GM23338 (cell line): ENCODE measurements at regions not wholly inside any gene's neighbourhood (a gene's known extent, or its start where the extent isn't known, plus 50 kb on each side); places are given as distances from the start of the nearest gene placed in this dataset.
"Not testable (repeated sequence)": the region's sequence is repeated elsewhere in the genome, so short reads cannot be mapped to it uniquely, and the experiment has no call there.

Experiments
- ATAC-seq: fragments of 200-7000 bp; cut with Tn5 transposase; 3 replicates; pipeline ENCODE4 v1.9.1; 2020
- DNase-seq: peaks from one replicate; pipeline ENCODE4 v3.0.0-alpha.2; 2015; ENCODE audit warnings: low spot score
- H2AFZ ChIP-seq: fragments of 200-600 bp; sonication (generic); 2 replicates; pipeline ENCODE4 v1.8.0; 2016; ENCODE audit warnings: antibody characterized with exemption, mild to moderate bottlenecking, moderate library complexity
- H3F3A ChIP-seq: fragments of 200-600 bp; sonication (generic); replicated peaks from 2 replicates; pipeline ENCODE4 v1.8.0; 2017; ENCODE audit warnings: antibody characterized with exemption, mixed run types, low read depth
- H3K27ac ChIP-seq: fragments of 200-600 bp; sonication (generic); 2 replicates; pipeline ENCODE4 v1.6.1; 2016; ENCODE audit warnings: low read depth
- H3K27me3 ChIP-seq: fragments of 200-600 bp; sonication (generic); 2 replicates; pipeline ENCODE4 v1.8.0; 2016; ENCODE audit warnings: mild to moderate bottlenecking, mixed run types, moderate library complexity; ENCODE audit not compliant: insufficient read depth
- H3K36me3 ChIP-seq: fragments of 200-600 bp; sonication (generic); 2 replicates; pipeline ENCODE4 v1.8.0; 2016; ENCODE audit warnings: mild to moderate bottlenecking; ENCODE audit not compliant: insufficient read depth
- H3K4me1 ChIP-seq: fragments of 200-600 bp; sonication (generic); 2 replicates; pipeline ENCODE4 v1.8.0; 2016; ENCODE audit warnings: mild to moderate bottlenecking, moderate library complexity; ENCODE audit not compliant: insufficient read depth
- H3K4me2 ChIP-seq: fragments of 200-600 bp; sonication (generic); 2 replicates; pipeline ENCODE4 v1.7.1; 2017; ENCODE audit warnings: mixed run types
- H3K4me3 ChIP-seq: fragments of 200-600 bp; sonication (generic); 2 replicates; pipeline ENCODE4 v1.6.1; 2016; ENCODE audit warnings: mixed run types
- H3K79me2 ChIP-seq: fragments of 200-600 bp; sonication (generic); replicated peaks from 2 replicates; pipeline ENCODE4 v1.8.0; 2017; ENCODE audit warnings: mild to moderate bottlenecking; ENCODE audit not compliant: insufficient read depth
- H3K9me2 ChIP-seq: fragments of 200-600 bp; sonication (generic); 2 replicates; pipeline ENCODE4 v1.8.0; 2017; ENCODE audit not compliant: insufficient read depth
- H4K20me1 ChIP-seq: fragments of 200-600 bp; sonication (generic); replicated peaks from 2 replicates; pipeline ENCODE4 v1.8.0; 2017; ENCODE audit warnings: mild to moderate bottlenecking; ENCODE audit not compliant: insufficient read depth
- H3K27ac Mint-ChIP-seq: 2 replicates; pipeline ENCODE4 v1.8.0; 2020; ENCODE audit warnings: inconsistent platforms, mild to moderate bottlenecking, moderate library complexity, mixed read lengths
- H3K27me3 Mint-ChIP-seq: 3 replicates; pipeline ENCODE4 v1.8.0; 2022; ENCODE audit warnings: low read depth, mild to moderate bottlenecking, moderate library complexity, mixed read lengths, inconsistent platforms; ENCODE audit not compliant: insufficient read depth, poor library complexity
- H3K36me3 Mint-ChIP-seq: 3 replicates; pipeline ENCODE4 v1.8.0; 2021; ENCODE audit warnings: low read depth, mild to moderate bottlenecking, inconsistent platforms, moderate library complexity, mixed read lengths
- H3K4me1 Mint-ChIP-seq: 3 replicates; pipeline ENCODE4 v1.8.0; 2020; ENCODE audit warnings: mild to moderate bottlenecking, inconsistent platforms, mixed read lengths
- H3K4me3 Mint-ChIP-seq: 3 replicates; pipeline ENCODE4 v1.8.0; 2021; ENCODE audit warnings: moderate library complexity, mild to moderate bottlenecking, inconsistent platforms, mixed read lengths
- H3K9me3 Mint-ChIP-seq: 3 replicates; pipeline ENCODE4 v1.8.0; 2020; ENCODE audit warnings: moderate library complexity, mild to moderate bottlenecking, inconsistent platforms, mixed read lengths
- CTCF ChIP-seq, 2 experiments: fragments of 200-600 bp in 1 of 2; sonication (generic) in 1 of 2; conservative IDR thresholded peaks; 2 replicates each; pipeline versions ENCODE4 v1.5.1 to v1.6.1; 2016 to 2017; ENCODE audit warnings: antibody characterized with exemption in 2 of 2, low read depth in 2 of 2, mild to moderate bottlenecking in 2 of 2, moderate library complexity in 1 of 2
- EZH2 ChIP-seq: fragments of 200-600 bp; sonication (generic); IDR thresholded peaks from one replicate; pipeline ENCODE4 v1.8.0; 2017; ENCODE audit warnings: antibody characterized with exemption, mild to moderate bottlenecking, low read depth; ENCODE audit not compliant: unreplicated experiment
- JUNB ChIP-seq: IDR thresholded peaks from one replicate; pipeline ENCODE4 v1.6.1; 2016; ENCODE audit warnings: antibody characterized with exemption; ENCODE audit not compliant: unreplicated experiment
- NANOG ChIP-seq: IDR thresholded peaks from 2 replicates; pipeline ENCODE4 v1.6.1; 2016; ENCODE audit warnings: antibody characterized with exemption, borderline replicate concordance
- TF ChIP-seq, protein P1 (sequence below): fragments of 250-450 bp; sonication (Bioruptor Pico); IDR thresholded peaks from 2 replicates; pipeline ENCODE4 v1.5.0; 2020; ENCODE audit warnings: mild to moderate bottlenecking, moderate library complexity
- TF ChIP-seq, protein P2 (sequence below): IDR thresholded peaks from one replicate; pipeline ENCODE4 v1.6.1; 2018; ENCODE audit warnings: antibody characterized with exemption; ENCODE audit not compliant: unreplicated experiment

DNA sequence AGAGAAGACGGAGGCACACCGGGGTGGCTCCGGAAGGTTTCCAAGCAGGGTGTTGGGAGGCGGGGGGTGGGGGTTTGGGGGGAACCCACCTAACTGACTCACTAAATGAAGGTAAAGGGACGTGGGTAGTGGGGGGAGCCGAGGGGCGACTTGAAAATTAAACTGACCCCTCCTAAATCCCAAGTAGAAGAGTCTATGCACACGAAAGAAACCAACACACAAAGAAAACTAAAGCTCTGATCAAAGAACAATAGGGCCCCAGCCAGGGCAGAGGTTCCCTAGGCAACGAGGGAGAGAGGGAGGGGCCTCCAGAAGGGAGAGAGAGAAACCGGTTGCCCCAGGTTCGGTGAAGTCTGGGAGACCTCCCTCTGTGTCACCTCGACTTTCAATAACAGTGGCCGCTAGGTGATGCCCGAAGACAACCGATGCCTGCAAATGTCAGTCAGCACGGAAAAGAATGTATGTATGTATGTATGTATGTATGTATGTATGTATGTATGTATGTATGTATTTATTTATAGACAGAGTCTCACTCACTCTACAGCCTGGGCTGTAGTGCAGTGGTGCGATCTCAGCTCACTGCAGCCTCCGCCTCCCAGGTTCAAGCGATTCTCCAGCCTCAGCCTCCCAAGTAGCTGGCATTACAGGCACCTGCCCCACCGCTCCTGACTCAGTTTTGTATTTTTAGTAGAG, 106.7 kb upstream of the ANKRD30BL start:
- H3K9me3 Mint-ChIP-seq, H4K20me1 ChIP-seq, H3K36me3 ChIP-seq, H3K79me2 ChIP-seq, H3K27me3 ChIP-seq, H3F3A ChIP-seq, H2AFZ ChIP-seq, ATAC-seq, H3K27ac Mint-ChIP-seq, H3K27ac ChIP-seq, H3K4me1 Mint-ChIP-seq, H3K36me3 Mint-ChIP-seq, H3K9me2 ChIP-seq, H3K4me3 Mint-ChIP-seq, H3K27me3 Mint-ChIP-seq: not testable (repeated sequence)
- DNase-seq, result peak; percentile 97
- H3K4me3 ChIP-seq, result peak overlapping the region; percentile 41; the same call in 1 of the 2 replicates
- H3K4me1 ChIP-seq, result peaks cover 25% of the 10 kb centered on the region
- H3K4me2 ChIP-seq, result peak overlapping the region; percentile 70; the same call in 1 of the 2 replicates
- TF ChIP-seq CTCF (conservative IDR thresholded peaks at IDR 0.05; ENCODE audit: low read depth in 2 of 2), result peak; percentile 72 to 79

GRCh38 chr2:132268977-132269523, 107.3 kb upstream of the ANKRD30BL start:
- Histone ChIP-seq H3K4me2 (0 out of 2 replicates have a peak overlapping the region, but pooled peaks have one; percentile 8), H3K36me3 (no peaks in the 10 kb centered on the region), H3K4me1 (peaks cover 25% of the 10 kb centered on the region), H3K79me2 (no peaks in the 10 kb centered on the region), H3K4me3 (no peak overlapping the region), H3K27me3 (no peaks in the 10 kb centered on the region), H3K9me2 (no peaks in the 10 kb centered on the region), H3K27ac (no peak overlapping the region), H3F3A (no peaks in the 10 kb centered on the region), H2AFZ (peak overlapping the region; percentile 80; the same call in 1 of the 2 replicates), H4K20me1 (no peaks in the 10 kb centered on the region)
- H3K4me3 Mint-ChIP-seq, result no peak overlapping the region
- no peaks in the 10 kb centered on the region for H3K9me3 Mint-ChIP-seq
- TF ChIP-seq JUNB, result no peak
- TF ChIP-seq EZH2, result no peak
- TF ChIP-seq, protein P1, sequence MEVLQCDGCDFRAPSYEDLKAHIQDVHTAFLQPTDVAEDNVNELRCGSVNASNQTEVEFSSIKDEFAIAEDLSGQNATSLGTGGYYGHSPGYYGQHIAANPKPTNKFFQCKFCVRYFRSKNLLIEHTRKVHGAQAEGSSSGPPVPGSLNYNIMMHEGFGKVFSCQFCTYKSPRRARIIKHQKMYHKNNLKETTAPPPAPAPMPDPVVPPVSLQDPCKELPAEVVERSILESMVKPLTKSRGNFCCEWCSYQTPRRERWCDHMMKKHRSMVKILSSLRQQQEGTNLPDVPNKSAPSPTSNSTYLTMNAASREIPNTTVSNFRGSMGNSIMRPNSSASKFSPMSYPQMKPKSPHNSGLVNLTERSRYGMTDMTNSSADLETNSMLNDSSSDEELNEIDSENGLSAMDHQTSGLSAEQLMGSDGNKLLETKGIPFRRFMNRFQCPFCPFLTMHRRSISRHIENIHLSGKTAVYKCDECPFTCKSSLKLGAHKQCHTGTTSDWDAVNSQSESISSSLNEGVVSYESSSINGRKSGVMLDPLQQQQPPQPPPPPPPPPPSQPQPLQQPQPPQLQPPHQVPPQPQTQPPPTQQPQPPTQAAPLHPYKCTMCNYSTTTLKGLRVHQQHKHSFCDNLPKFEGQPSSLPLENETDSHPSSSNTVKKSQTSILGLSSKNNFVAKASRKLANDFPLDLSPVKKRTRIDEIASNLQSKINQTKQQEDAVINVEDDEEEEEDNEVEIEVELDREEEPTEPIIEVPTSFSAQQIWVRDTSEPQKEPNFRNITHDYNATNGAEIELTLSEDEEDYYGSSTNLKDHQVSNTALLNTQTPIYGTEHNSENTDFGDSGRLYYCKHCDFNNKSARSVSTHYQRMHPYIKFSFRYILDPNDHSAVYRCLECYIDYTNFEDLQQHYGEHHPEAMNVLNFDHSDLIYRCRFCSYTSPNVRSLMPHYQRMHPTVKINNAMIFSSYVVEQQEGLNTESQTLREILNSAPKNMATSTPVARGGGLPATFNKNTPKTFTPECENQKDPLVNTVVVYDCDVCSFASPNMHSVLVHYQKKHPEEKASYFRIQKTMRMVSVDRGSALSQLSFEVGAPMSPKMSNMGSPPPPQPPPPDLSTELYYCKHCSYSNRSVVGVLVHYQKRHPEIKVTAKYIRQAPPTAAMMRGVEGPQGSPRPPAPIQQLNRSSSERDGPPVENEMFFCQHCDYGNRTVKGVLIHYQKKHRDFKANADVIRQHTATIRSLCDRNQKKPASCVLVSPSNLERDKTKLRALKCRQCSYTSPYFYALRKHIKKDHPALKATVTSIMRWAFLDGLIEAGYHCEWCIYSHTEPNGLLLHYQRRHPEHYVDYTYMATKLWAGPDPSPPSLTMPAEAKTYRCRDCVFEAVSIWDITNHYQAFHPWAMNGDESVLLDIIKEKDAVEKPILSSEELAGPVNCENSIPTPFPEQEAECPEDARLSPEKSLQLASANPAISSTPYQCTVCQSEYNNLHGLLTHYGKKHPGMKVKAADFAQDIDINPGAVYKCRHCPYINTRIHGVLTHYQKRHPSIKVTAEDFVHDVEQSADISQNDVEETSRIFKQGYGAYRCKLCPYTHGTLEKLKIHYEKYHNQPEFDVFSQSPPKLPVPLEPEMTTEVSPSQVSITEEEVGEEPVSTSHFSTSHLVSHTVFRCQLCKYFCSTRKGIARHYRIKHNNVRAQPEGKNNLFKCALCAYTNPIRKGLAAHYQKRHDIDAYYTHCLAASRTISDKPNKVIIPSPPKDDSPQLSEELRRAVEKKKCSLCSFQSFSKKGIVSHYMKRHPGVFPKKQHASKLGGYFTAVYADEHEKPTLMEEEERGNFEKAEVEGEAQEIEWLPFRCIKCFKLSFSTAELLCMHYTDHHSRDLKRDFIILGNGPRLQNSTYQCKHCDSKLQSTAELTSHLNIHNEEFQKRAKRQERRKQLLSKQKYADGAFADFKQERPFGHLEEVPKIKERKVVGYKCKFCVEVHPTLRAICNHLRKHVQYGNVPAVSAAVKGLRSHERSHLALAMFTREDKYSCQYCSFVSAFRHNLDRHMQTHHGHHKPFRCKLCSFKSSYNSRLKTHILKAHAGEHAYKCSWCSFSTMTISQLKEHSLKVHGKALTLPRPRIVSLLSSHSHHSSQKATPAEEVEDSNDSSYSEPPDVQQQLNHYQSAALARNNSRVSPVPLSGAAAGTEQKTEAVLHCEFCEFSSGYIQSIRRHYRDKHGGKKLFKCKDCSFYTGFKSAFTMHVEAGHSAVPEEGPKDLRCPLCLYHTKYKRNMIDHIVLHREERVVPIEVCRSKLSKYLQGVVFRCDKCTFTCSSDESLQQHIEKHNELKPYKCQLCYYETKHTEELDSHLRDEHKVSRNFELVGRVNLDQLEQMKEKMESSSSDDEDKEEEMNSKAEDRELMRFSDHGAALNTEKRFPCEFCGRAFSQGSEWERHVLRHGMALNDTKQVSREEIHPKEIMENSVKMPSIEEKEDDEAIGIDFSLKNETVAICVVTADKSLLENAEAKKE (CRISPR knock-in tag), result no peak
- TF ChIP-seq NANOG, result no peak
- TF ChIP-seq, protein P2, sequence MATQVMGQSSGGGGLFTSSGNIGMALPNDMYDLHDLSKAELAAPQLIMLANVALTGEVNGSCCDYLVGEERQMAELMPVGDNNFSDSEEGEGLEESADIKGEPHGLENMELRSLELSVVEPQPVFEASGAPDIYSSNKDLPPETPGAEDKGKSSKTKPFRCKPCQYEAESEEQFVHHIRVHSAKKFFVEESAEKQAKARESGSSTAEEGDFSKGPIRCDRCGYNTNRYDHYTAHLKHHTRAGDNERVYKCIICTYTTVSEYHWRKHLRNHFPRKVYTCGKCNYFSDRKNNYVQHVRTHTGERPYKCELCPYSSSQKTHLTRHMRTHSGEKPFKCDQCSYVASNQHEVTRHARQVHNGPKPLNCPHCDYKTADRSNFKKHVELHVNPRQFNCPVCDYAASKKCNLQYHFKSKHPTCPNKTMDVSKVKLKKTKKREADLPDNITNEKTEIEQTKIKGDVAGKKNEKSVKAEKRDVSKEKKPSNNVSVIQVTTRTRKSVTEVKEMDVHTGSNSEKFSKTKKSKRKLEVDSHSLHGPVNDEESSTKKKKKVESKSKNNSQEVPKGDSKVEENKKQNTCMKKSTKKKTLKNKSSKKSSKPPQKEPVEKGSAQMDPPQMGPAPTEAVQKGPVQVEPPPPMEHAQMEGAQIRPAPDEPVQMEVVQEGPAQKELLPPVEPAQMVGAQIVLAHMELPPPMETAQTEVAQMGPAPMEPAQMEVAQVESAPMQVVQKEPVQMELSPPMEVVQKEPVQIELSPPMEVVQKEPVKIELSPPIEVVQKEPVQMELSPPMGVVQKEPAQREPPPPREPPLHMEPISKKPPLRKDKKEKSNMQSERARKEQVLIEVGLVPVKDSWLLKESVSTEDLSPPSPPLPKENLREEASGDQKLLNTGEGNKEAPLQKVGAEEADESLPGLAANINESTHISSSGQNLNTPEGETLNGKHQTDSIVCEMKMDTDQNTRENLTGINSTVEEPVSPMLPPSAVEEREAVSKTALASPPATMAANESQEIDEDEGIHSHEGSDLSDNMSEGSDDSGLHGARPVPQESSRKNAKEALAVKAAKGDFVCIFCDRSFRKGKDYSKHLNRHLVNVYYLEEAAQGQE, result no peak
- ATAC-seq (no peak), DNase-seq (no peak)
- H3K27me3 Mint-ChIP-seq, result no peaks in the 10 kb centered on the region
- H3K27ac Mint-ChIP-seq, result no peak overlapping the region; the same call in 1 of the 2 replicates
- no peaks in the 10 kb centered on the region for H3K4me1 Mint-ChIP-seq
- no peaks in the 10 kb centered on the region for H3K36me3 Mint-ChIP-seq
